ENCODE measurements at regions not wholly inside any gene's neighbourhood (a gene's known extent, or its start where the extent isn't known, plus 50 kb on each side); places are given as distances from the start of the nearest gene placed in this dataset.
"Not testable (repeated sequence)": the region's sequence is repeated elsewhere in the genome, so short reads cannot be mapped to it uniquely, and the experiment has no call there.

GRCh38 chr7:25722856-25723255, 429.1 kb upstream of the NFE2L3 start:
- DNase-seq: no peak

GRCh38 chr7:25725451-25725850, 426.5 kb upstream of the NFE2L3 start:
- no peak for DNase-seq

GRCh38 chr7:25726170-25726780, 425.7 kb upstream of the NFE2L3 start:
- no peak for DNase-seq

GRCh38 chr7:25726781-25727311, 425.2 kb upstream of the NFE2L3 start:
- DNase-seq: no peak

- no peak for DNase-seq
These were observed 424.6 kb upstream of the NFE2L3 start for GRCh38 chr7:25727446-25727845.

- no peak for DNase-seq
These were observed 424.1 kb upstream of the NFE2L3 start for GRCh38 chr7:25727876-25728275.

- no peak for DNase-seq
These were observed 420.7 kb upstream of the NFE2L3 start for GRCh38 chr7:25731068-25731845.

- DNase-seq: no peak
These were observed 420.2 kb upstream of the NFE2L3 start for GRCh38 chr7:25731846-25732245.

- no peak for DNase-seq
These were observed 419.2 kb upstream of the NFE2L3 start for GRCh38 chr7:25732766-25733217.

GRCh38 chr7:25735674-25736242, 416.2 kb upstream of the NFE2L3 start:
- no peak for DNase-seq

GRCh38 chr7:25738528-25738927, 413.5 kb upstream of the NFE2L3 start:
- DNase-seq: no peak

GRCh38 chr7:25739143-25739542, 412.9 kb upstream of the NFE2L3 start:
- no peak for DNase-seq

GRCh38 chr7:25742316-25742715, 409.7 kb upstream of the NFE2L3 start:
- DNase-seq: no peak

GRCh38 chr7:25743670-25744451, 408.1 kb upstream of the NFE2L3 start:
- DNase-seq: not testable (repeated sequence)

GRCh38 chr7:25750744-25751508, 401.1 kb upstream of the NFE2L3 start:
- no peak for DNase-seq

GRCh38 chr7:25752154-25752553, 399.8 kb upstream of the NFE2L3 start:
- no peak for DNase-seq

- peak; percentile 51 for DNase-seq
These were observed 398.8 kb upstream of the NFE2L3 start for GRCh38 chr7:25752967-25753791.

GRCh38 chr7:25753837-25754236, 398.2 kb upstream of the NFE2L3 start:
- no peak for DNase-seq

- DNase-seq: no peak
These were observed 397.7 kb upstream of the NFE2L3 start for GRCh38 chr7:25754333-25754732.

- no peak for DNase-seq
These were observed 397.2 kb upstream of the NFE2L3 start for GRCh38 chr7:25754751-25755150.

GRCh38 chr7:25756601-25757000, 395.4 kb upstream of the NFE2L3 start:
- DNase-seq: no peak
